Upper lobe of left lung (tissue), 6 donors: ENCODE measurements at regions not wholly inside any gene's neighbourhood (a gene's known extent, or its start where the extent isn't known, plus 50 kb on each side); places are given as distances from the start of the nearest gene placed in this dataset.
"Not testable (repeated sequence)": the region's sequence is repeated elsewhere in the genome, so short reads cannot be mapped to it uniquely, and the experiment has no call there.

ENCODE experiments used
- ATAC-seq, 2 donors: fragments of 200-7000 bp; cut with Tn5 transposase; one replicate each; pipeline ENCODE4 v1.9.1; 2022; ENCODE audit warnings: mild to moderate bottlenecking in 2 of 2, moderate library complexity in 2 of 2; ENCODE audit not compliant: low FRiP score in 2 of 2
- DNase-seq, 2 donors: peaks; one replicate each; pipeline ENCODE4 v3.0.0-alpha.2; 2019 to 2020
- H3K27ac ChIP-seq, 4 donors: fragments of 200-600 bp; sonication (generic); one replicate each; pipeline ENCODE4 v1.5.1; 2016 to 2019
- H3K27me3 ChIP-seq, 4 donors: fragments of 200-600 bp; sonication (generic); one replicate each; pipeline ENCODE4 v1.5.1; 2017 to 2019
- H3K36me3 ChIP-seq, 4 donors: fragments of 200-600 bp; sonication (generic); one replicate each; pipeline ENCODE4 v1.5.1; 2016 to 2019
- H3K4me1 ChIP-seq, 4 donors: fragments of 200-600 bp; sonication (generic); one replicate each; pipeline ENCODE4 v1.5.1; 2018 to 2019
- H3K4me3 ChIP-seq, 4 donors: fragments of 200-600 bp; sonication (generic); one replicate each; pipeline ENCODE4 v1.5.1; 2017 to 2019; ENCODE audit warnings: mild to moderate bottlenecking in 2 of 4, moderate library complexity in 1 of 4
- H3K9me3 ChIP-seq, 4 donors: fragments of 200-600 bp; sonication (generic); one replicate each; pipeline ENCODE4 v1.5.1; 2018 to 2019
- CTCF ChIP-seq, 6 experiments: fragments of 450-650 bp in 4 of 6; fragments of 200-600 bp in 2 of 6; sonication (generic) in 2 of 6; IDR thresholded peaks; one replicate each; pipeline ENCODE4 v1.5.1; 2016 to 2019; ENCODE audit warnings: antibody characterized with exemption in 6 of 6
- EP300 ChIP-seq, 4 donors: sonication (generic); formaldehyde crosslinking; IDR thresholded peaks; one replicate each; pipeline ENCODE4 v1.5.1; 2017; ENCODE audit warnings: antibody characterized with exemption in 4 of 4, control low read depth in 2 of 4
- POLR2A ChIP-seq, 4 donors: fragments of 450-650 bp; IDR thresholded peaks; one replicate each; pipeline ENCODE4 v1.5.1; 2016 to 2017; ENCODE audit warnings: antibody characterized with exemption in 4 of 4, mild to moderate bottlenecking in 2 of 4
- POLR2AphosphoS5 ChIP-seq, 2 donors: sonication (generic); formaldehyde crosslinking; IDR thresholded peaks; one replicate each; pipeline ENCODE4 v1.5.1; 2017; ENCODE audit warnings: antibody characterized with exemption in 2 of 2
- WGBS, 2 donors: methylation state at CpG; one replicate each; pipeline ENCODE4 v1.1.5; 2017 to 2018; 5-methylcytosine and 5-hydroxymethylcytosine counted together
- donor health status: DM: no; HTN: no; CAD: no; lungs with moderate emphysema.
- donor health status: DM: no; HTN: yes; CAD: no; lungs with severe emphysema.

GRCh38 chr6:71083308-71083820 is 126.5 kb upstream of the B3GAT2 start:
- WGBS, 2 donors = 73 to 75% methylated on average over 6 of the region's 6 CpGs
- Histone ChIP-seq H3K4me3 (no peak overlapping the region), H3K36me3 (no peaks in the 10 kb centered on the region), H3K4me1 (peaks cover 0 to 11% (median 3%) of the 10 kb centered on the region in 4 donors), H3K27ac (no peak overlapping the region), H3K27me3 (no peaks in the 10 kb centered on the region), H3K9me3 (no peaks in the 10 kb centered on the region)
- ATAC-seq (no peak), DNase-seq (no peak)
- no peak for TF ChIP-seq EP300 (IDR thresholded peaks at IDR 0.05)
- no peak for TF ChIP-seq POLR2AphosphoS5 (IDR thresholded peaks at IDR 0.05)
- TF ChIP-seq POLR2A (IDR thresholded peaks at IDR 0.05) = no peak
- TF ChIP-seq CTCF (IDR thresholded peaks at IDR 0.05) = no peak

DNA sequence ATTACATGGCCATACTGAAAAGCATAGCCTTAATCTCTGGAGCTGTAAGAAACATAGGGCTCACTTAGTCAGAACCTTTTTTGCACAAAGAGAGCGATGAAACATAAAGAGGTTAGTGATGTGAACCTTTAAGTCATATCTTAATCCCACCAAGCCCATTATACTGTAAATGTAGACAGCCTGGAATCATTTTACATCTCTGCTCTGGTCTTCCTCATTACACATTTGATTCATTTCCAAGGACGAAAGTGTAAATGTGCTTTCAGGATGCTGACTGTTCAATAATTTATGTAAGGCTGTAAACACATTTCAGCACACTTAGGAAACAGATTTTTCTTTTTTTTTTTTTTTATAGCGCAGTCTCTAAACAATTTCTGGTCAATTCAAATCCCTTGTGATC is 131.3 kb upstream of the B3GAT2 start:
- no peak overlapping the region for H3K27ac ChIP-seq
- no peaks in the 10 kb centered on the region for H3K27me3 ChIP-seq
- 66 to 73% methylated on average over 3 of the region's 3 CpGs for WGBS, 2 donors
- no peaks in the 10 kb centered on the region for H3K36me3 ChIP-seq
- TF ChIP-seq CTCF (IDR thresholded peaks at IDR 0.05) = no peak
- TF ChIP-seq POLR2AphosphoS5 (IDR thresholded peaks at IDR 0.05) = no peak
- TF ChIP-seq POLR2A (IDR thresholded peaks at IDR 0.05) = no peak
- TF ChIP-seq EP300 (IDR thresholded peaks at IDR 0.05) = no peak
- no peaks in the 10 kb centered on the region for H3K4me1 ChIP-seq
- no peaks in the 10 kb centered on the region for H3K9me3 ChIP-seq
- no peak for ATAC-seq
- no peak for DNase-seq
- no peak overlapping the region for H3K4me3 ChIP-seq

DNA sequence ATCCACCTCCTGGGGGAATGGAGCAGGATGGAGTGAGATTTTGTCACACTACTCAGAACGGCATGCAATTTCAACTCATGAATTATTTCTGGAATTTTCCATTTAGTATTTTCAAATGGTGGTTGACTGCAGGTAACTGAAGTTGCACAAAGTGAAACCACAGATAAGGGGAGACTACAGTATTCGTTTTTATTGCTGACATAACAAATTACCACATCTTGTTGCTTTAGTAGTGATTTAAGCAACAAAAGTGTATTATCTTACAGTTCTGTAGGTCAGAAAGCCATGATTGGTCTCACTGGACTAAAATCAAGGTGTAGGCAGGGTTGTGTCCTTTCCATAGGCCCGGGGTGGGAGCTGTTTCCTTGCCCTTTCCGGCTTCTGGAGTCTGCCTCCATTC is 133.4 kb upstream of the B3GAT2 start:
- H3K27me3 ChIP-seq = no peaks in the 10 kb centered on the region
- no peaks in the 10 kb centered on the region for H3K9me3 ChIP-seq
- H3K4me3 ChIP-seq = no peak overlapping the region
- ATAC-seq = no peak
- WGBS, 2 donors = 81 to 91% methylated on average over 4 of the region's 4 CpGs
- no peaks in the 10 kb centered on the region for H3K4me1 ChIP-seq
- H3K36me3 ChIP-seq = no peaks in the 10 kb centered on the region
- no peak for DNase-seq
- H3K27ac ChIP-seq = no peak overlapping the region
- no peak for TF ChIP-seq EP300 (IDR thresholded peaks at IDR 0.05)

DNA sequence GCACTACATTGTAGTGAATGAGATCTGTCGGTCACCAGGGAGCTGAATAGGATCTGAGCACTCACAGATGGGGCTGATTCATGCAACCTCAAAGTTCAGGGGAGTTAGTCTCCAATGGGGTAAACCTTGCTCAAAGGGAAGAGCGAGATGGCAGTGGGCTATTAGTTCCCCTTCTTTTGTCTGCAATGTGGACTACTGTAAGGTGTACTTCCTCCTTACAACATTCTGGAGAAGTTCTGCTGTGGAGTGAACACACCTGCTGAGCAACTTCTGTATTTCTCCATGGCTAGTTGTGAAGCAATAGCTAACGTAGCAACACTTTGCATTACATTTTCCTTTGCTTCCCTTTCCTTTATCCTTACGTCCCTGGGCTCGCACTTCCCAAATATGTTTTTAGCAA is 134.3 kb upstream of the B3GAT2 start:
- no peaks in the 10 kb centered on the region for H3K4me1 ChIP-seq
- H3K27me3 ChIP-seq = no peaks in the 10 kb centered on the region
- no peak for TF ChIP-seq CTCF (IDR thresholded peaks at IDR 0.05)
- TF ChIP-seq EP300 (IDR thresholded peaks at IDR 0.05) = no peak
- no peak overlapping the region for H3K4me3 ChIP-seq
- H3K27ac ChIP-seq = no peak overlapping the region
- ATAC-seq (peak in 1 of 2 donors; percentile 16), DNase-seq (no peak)
- 77 to 80% methylated on average over 5 of the region's 5 CpGs for WGBS, 2 donors
- H3K36me3 ChIP-seq = no peaks in the 10 kb centered on the region
- no peaks in the 10 kb centered on the region for H3K9me3 ChIP-seq

DNA sequence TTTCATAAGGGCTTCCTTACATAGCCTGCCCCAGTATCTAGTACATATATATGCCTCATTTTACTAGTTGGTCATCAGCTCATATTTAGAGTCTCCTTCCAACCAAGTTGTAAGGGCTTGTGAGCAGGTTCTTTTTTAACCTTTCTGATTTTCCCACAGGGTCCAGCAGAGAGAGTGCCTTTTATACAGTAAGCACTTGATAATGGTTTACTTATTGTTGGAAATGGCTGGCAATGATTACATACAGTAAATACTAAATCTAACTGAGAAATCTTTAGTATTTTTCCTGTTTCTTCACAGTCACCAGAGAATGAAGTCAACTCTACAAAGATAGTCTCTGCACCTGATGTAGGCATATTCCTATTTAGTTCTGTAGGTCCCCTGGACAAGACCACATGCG is 135.1 kb upstream of the B3GAT2 start:
- Histone ChIP-seq H3K27ac (no peak overlapping the region), H3K9me3 (no peaks in the 10 kb centered on the region), H3K4me1 (no peaks in the 10 kb centered on the region), H3K4me3 (no peak overlapping the region), H3K36me3 (no peaks in the 10 kb centered on the region), H3K27me3 (no peaks in the 10 kb centered on the region)
- no peak for DNase-seq
- 0% methylated on average over 1 of the region's 1 CpG for WGBS, 2 donors
- ATAC-seq = no peak
- TF ChIP-seq POLR2A (IDR thresholded peaks at IDR 0.05) (no peak), EP300 (IDR thresholded peaks at IDR 0.05) (no peak), POLR2AphosphoS5 (IDR thresholded peaks at IDR 0.05) (no peak), CTCF (IDR thresholded peaks at IDR 0.05) (no peak)

DNA sequence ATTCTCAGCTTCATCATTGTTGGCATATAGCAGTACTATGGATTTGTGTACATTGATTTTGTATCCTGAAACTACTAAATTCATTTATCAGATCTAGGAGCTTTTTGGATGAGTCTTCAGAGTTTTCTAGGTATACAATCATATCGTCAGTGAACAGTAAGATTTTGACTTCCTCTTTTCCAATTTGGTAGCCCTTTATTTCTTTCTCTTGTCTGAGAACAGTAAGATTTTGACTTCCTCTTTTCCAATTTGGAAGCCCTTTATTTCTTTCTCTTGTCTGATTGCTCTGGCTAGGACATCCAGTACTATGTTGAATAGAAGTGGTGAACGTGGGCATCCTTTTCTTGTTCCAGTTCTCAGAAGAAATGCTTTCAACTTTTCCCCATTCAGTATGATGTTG is 140.4 kb upstream of the B3GAT2 start:
- not testable (repeated sequence) for ATAC-seq, H3K36me3 ChIP-seq

More for the DNA sequence above, 140.4 kb upstream of the B3GAT2 start:
- H3K27ac ChIP-seq, DNase-seq, H3K4me3 ChIP-seq, H3K9me3 ChIP-seq, H3K4me1 ChIP-seq, H3K27me3 ChIP-seq: not testable (repeated sequence)
- WGBS, 2 donors = 76 to 77% methylated on average over 2 of the region's 2 CpGs
